Esophagus squamous epithelium (tissue), 5 donors: ENCODE measurements at regions not wholly inside any gene's neighbourhood (a gene's known extent, or its start where the extent isn't known, plus 50 kb on each side); places are given as distances from the start of the nearest gene placed in this dataset.

Experiments used
- DNase-seq: peaks from one replicate; lab custom pipeline; 2025; lab: John Stamatoyannopoulos, UW
- H3K27ac ChIP-seq, 4 donors: fragments of 200-600 bp; sonication (generic); one replicate each; pipeline ENCODE4 v1.5.1; 2016 to 2019; ENCODE audit warnings: mild to moderate bottlenecking in 1 of 4
- H3K27me3 ChIP-seq, 4 donors: fragments of 200-600 bp; sonication (generic); 1 replicate in 3 of 4; 2 replicates in 1 of 4; pipeline versions ENCODE4 v1.5.1 to v1.6.0; 2017 to 2021; ENCODE audit warnings: antibody characterized with exemption in 1 of 4
- H3K36me3 ChIP-seq, 3 donors: fragments of 200-600 bp; sonication (generic); one replicate each; pipeline ENCODE4 v1.5.1; 2016 to 2019
- H3K4me1 ChIP-seq, 3 donors: fragments of 200-600 bp; sonication (generic); one replicate each; pipeline ENCODE4 v1.5.1; 2017 to 2019
- H3K4me3 ChIP-seq, 4 donors: fragments of 200-600 bp; sonication (generic); 1 replicate in 3 of 4; 2 replicates in 1 of 4; pipeline ENCODE4 v1.5.1; 2016 to 2019; ENCODE audit warnings: mild to moderate bottlenecking in 2 of 4, moderate library complexity in 1 of 4
- H3K9me3 ChIP-seq, 3 donors: fragments of 200-600 bp; sonication (generic); one replicate each; pipeline ENCODE4 v1.5.1; 2016 to 2019
- CTCF ChIP-seq, 6 experiments: fragments of 450-650 bp in 4 of 6; fragments of 200-600 bp in 2 of 6; sonication (generic) in 2 of 6; IDR thresholded peaks; one replicate each; pipeline ENCODE4 v1.5.1; 2016 to 2019; ENCODE audit warnings: antibody characterized with exemption in 6 of 6, mild to moderate bottlenecking in 4 of 6, moderate library complexity in 4 of 6
- POLR2A ChIP-seq, 4 donors: fragments of 450-650 bp; IDR thresholded peaks; one replicate each; pipeline ENCODE4 v1.6.1; 2017; ENCODE audit warnings: antibody characterized with exemption in 4 of 4, mild to moderate bottlenecking in 4 of 4, moderate library complexity in 3 of 4
- WGBS, 2 donors: methylation state at CpG; one replicate each; pipeline ENCODE4 v1.1.5; 2018; 5-methylcytosine and 5-hydroxymethylcytosine counted together
- intact Hi-C: fragments of 100-400 bp; cut with DNase I; formaldehyde crosslinking; loops from one replicate; pipeline ENCODE4 v1.15.0; 2022
- donor health status: DM: yes; HTN: yes; CAD: no.

- intact Hi-C loops: no loop called here
- no peak overlapping the region for H3K27ac ChIP-seq
- no peaks in the 10 kb centered on the region for H3K27me3 ChIP-seq
- no peaks in the 10 kb centered on the region for H3K4me1 ChIP-seq
- TF ChIP-seq POLR2A (IDR thresholded peaks at IDR 0.05) (no peak), CTCF (IDR thresholded peaks at IDR 0.05) (no peak)
- no peaks in the 10 kb centered on the region for H3K36me3 ChIP-seq
- no peak for DNase-seq
- 44 to 50% methylated on average over 5 of the region's 5 CpGs for WGBS, 2 donors
- H3K9me3 ChIP-seq: no peaks in the 10 kb centered on the region
- no peak overlapping the region for H3K4me3 ChIP-seq
Observed at GRCh38 chr15:96500508-96500907, 170.0 kb downstream of the NR2F2 start.

DNA sequence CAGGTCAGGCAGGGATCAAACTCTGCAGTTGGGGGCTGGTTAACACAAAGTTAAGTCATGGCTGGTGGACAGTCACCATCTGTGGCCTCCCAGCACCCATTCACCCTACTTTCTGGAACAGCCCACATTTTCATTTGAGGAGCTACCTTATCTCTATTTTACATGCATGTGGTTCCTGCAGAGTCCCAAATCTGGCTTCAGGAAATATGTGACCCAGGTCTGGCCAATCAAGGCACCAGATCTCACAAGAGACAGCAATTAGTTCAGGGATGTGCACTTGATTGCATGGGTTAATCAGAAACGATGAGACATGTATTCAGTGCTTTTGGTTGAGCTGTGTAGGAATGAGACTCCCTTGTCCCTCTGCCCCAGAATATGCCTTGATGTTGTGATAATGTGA lies 170.9 kb downstream of the NR2F2 start:
- DNase-seq: no peak
- Histone ChIP-seq H3K4me1 (no peaks in the 10 kb centered on the region), H3K36me3 (no peaks in the 10 kb centered on the region), H3K9me3 (no peaks in the 10 kb centered on the region), H3K27ac (no peak overlapping the region), H3K27me3 (no peaks in the 10 kb centered on the region), H3K4me3 (no peak overlapping the region)
- WGBS, 2 donors: 82 to 87% methylated on average over 1 of the region's 1 CpG
- no peak for TF ChIP-seq CTCF (IDR thresholded peaks at IDR 0.05)
- no peak for TF ChIP-seq POLR2A (IDR thresholded peaks at IDR 0.05)
- intact Hi-C loops: no loop called here

DNA sequence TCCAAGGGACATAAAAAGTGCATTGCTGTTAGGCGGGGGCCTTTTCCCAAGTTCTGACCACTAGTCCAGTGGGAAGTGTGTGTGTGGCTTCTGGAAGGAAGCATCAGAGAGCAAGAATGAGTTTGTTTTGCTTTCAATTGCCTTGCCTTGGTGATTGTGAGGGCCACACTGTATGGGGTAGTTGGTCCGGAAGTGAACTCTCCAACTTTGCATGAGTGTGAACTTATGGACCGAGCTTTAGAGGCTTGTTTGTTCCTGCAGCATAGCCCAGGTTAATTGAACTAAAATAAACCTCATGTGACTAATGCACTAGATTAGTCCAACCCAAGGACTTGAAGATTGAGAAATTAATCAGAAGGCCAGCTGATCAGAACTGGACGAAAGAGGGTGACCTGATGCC lies 171.7 kb downstream of the NR2F2 start:
- intact Hi-C loops: no loop called here
- H3K9me3 ChIP-seq: no peaks in the 10 kb centered on the region
- TF ChIP-seq POLR2A (IDR thresholded peaks at IDR 0.05) (no peak), CTCF (IDR thresholded peaks at IDR 0.05) (no peak)
- no peak overlapping the region for H3K4me3 ChIP-seq
- H3K36me3 ChIP-seq: no peaks in the 10 kb centered on the region
- no peaks in the 10 kb centered on the region for H3K27me3 ChIP-seq
- no peak for DNase-seq
- WGBS, 2 donors: 80 to 86% methylated on average over 4 of the region's 4 CpGs
- no peak overlapping the region for H3K27ac ChIP-seq
- H3K4me1 ChIP-seq: no peaks in the 10 kb centered on the region

DNA sequence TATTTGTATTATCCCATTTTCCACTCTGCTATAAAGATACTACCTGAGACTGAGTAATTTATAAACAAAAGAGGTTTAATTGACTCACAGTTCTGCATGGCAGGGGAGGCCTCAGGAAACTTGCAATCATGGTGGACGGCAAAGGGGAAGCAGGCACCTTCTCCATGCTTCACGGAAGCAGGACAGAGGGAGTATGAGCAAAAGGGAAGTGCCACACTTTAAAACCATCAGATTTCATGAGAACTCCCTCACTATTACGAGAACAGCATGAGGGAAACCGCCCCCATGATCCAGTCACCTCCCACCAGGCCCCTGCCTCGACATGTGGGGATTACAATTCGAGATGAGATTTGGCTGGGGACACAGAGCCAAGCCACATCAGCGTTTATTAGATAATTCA lies 172.8 kb downstream of the NR2F2 start:
- H3K36me3 ChIP-seq: no peaks in the 10 kb centered on the region
- H3K4me1 ChIP-seq: no peaks in the 10 kb centered on the region
- H3K27me3 ChIP-seq: no peaks in the 10 kb centered on the region
- H3K27ac ChIP-seq: no peak overlapping the region
- H3K4me3 ChIP-seq: no peak overlapping the region
- no peak for TF ChIP-seq CTCF (IDR thresholded peaks at IDR 0.05)
- no peak for TF ChIP-seq POLR2A (IDR thresholded peaks at IDR 0.05)
- no peaks in the 10 kb centered on the region for H3K9me3 ChIP-seq
- intact Hi-C loops: no loop called here
- no peak for DNase-seq
- WGBS, 2 donors: 25 to 43% methylated on average over 6 to 7 of the region's 7 CpGs

GRCh38 chr15:96504371-96504770 lies 173.9 kb downstream of the NR2F2 start:
- no peaks in the 10 kb centered on the region for H3K27me3 ChIP-seq
- H3K36me3 ChIP-seq: no peaks in the 10 kb centered on the region
- TF ChIP-seq CTCF (IDR thresholded peaks at IDR 0.05) (no peak), POLR2A (IDR thresholded peaks at IDR 0.05) (no peak)
- intact Hi-C loops: no loop called here
- no peak overlapping the region for H3K27ac ChIP-seq
- WGBS, 2 donors: 58 to 59% methylated on average over 4 of the region's 4 CpGs
- no peaks in the 10 kb centered on the region for H3K4me1 ChIP-seq
- DNase-seq: no peak
- H3K4me3 ChIP-seq: no peak overlapping the region
- H3K9me3 ChIP-seq: no peaks in the 10 kb centered on the region
